B cell (primary cell): ENCODE measurements at regions not wholly inside any gene's neighbourhood (a gene's known extent, or its start where the extent isn't known, plus 50 kb on each side); places are given as distances from the start of the nearest gene placed in this dataset.

Experiments used
- ATAC-seq: fragments of 200-7000 bp; cut with Tn5 transposase; one replicate; pipeline ENCODE4 v1.10.0; 2021; ENCODE audit warnings: low read depth, mild to moderate bottlenecking, moderate number of reproducible peaks, moderate library complexity
- CTCF ChIA-PET: fragments of 350-600 bp; sonication (Branson Sonifier 250); formaldehyde crosslinking; loops from one replicate; lab custom pipeline; 2021; ENCODE audit warnings: antibody characterized with exemption, inconsistent platforms; lab: Charles Lee
- POLR2A ChIA-PET: fragments of 350-600 bp; sonication (Branson Sonifier 250); formaldehyde crosslinking; loops from one replicate; lab custom pipeline; 2021; ENCODE audit warnings: antibody characterized with exemption; lab: Charles Lee
- DNase-seq: peaks from one replicate; pipeline ENCODE4 v3.0.0; 2013
- H2AFZ ChIP-seq: 2 replicates; pipeline ENCODE4 v1.6.1; 2012; ENCODE audit warnings: mild to moderate bottlenecking, low read depth, low read length; ENCODE audit not compliant: insufficient read depth, poor library complexity, severe bottlenecking
- H3K27ac ChIP-seq, 2 donors: 1 replicate in 1 of 2; 2 replicates in 1 of 2; pipeline ENCODE4 v1.5.1; 2012 to 2013; ENCODE audit warnings: low read length in 2 of 2, mild to moderate bottlenecking in 2 of 2, moderate library complexity in 1 of 2
- H3K27me3 ChIP-seq, 4 experiments: fragments of 200-600 bp in 1 of 4; sonication (generic) in 1 of 4; replicated peaks in 1 of 4; 1 replicate in 2 of 4; 2 replicates in 2 of 4; pipeline versions ENCODE4 v1.6.1 to v1.7.0; 2013 to 2016; ENCODE audit warnings: low read length in 3 of 4, mild to moderate bottlenecking in 2 of 4, mixed read lengths in 1 of 4, moderate library complexity in 1 of 4; ENCODE audit not compliant: insufficient read depth in 4 of 4, control insufficient read depth in 3 of 4; ENCODE audit errors: control extremely low read depth in 1 of 4
- H3K36me3 ChIP-seq, 2 experiments: replicated peaks in 1 of 2; 1 replicate in 1 of 2; 2 replicates in 1 of 2; pipeline versions ENCODE4 v1.6.1 to v1.7.1; 2013; ENCODE audit warnings: low read length in 1 of 2; ENCODE audit not compliant: insufficient read depth in 2 of 2, control insufficient read depth in 1 of 2; ENCODE audit errors: control extremely low read depth in 1 of 2, extremely low read depth in 1 of 2
- H3K4me1 ChIP-seq, 2 donors: fragments of 200-600 bp in 1 of 2; sonication (generic) in 1 of 2; 1 replicate in 1 of 2; 2 replicates in 1 of 2; pipeline versions ENCODE4 v1.5.1 to v1.6.1; 2013 to 2017; ENCODE audit warnings: low read length in 2 of 2; ENCODE audit not compliant: control insufficient read depth in 2 of 2, insufficient read depth in 2 of 2
- H3K4me2 ChIP-seq: replicated peaks from 2 replicates; pipeline ENCODE3; 2012; ENCODE audit warnings: mild to moderate bottlenecking, low read depth, low read length; ENCODE audit not compliant: poor library complexity, severe bottlenecking
- H3K4me3 ChIP-seq, 5 experiments: fragments of 200-600 bp in 1 of 5; sonication (generic) in 1 of 5; 1 replicate in 3 of 5; 2 replicates in 2 of 5; pipeline versions ENCODE4 v1.5.1 to v1.7.0; 2011 to 2016; ENCODE audit warnings: low read length in 4 of 5, mild to moderate bottlenecking in 4 of 5, low read depth in 2 of 5, control low read depth in 1 of 5, moderate library complexity in 1 of 5; ENCODE audit not compliant: insufficient read depth in 1 of 5; ENCODE audit errors: control extremely low read depth in 1 of 5, extremely low read depth in 1 of 5
- H3K79me2 ChIP-seq: fragments of 200-600 bp; sonication (generic); one replicate; pipeline ENCODE4 v1.6.0; 2016; ENCODE audit warnings: low read length; ENCODE audit not compliant: control insufficient read depth, insufficient read depth
- H3K9ac ChIP-seq: fragments of 200-600 bp; sonication (generic); 2 replicates; pipeline ENCODE4 v1.6.1; 2017; ENCODE audit warnings: mild to moderate bottlenecking, low read length, moderate library complexity
- H3K9me3 ChIP-seq, 3 donors: one replicate each; pipeline versions ENCODE4 v1.6.1 to v1.7.1; 2013; ENCODE audit warnings: low read length in 2 of 3; ENCODE audit not compliant: control insufficient read depth in 2 of 3, insufficient read depth in 1 of 3; ENCODE audit errors: control extremely low read depth in 1 of 3
- H4K20me1 ChIP-seq: 2 replicates; pipeline ENCODE4 v1.6.0; 2012; ENCODE audit warnings: mild to moderate bottlenecking, low read length; ENCODE audit not compliant: insufficient read depth, control insufficient read depth, poor library complexity, severe bottlenecking
- H3K27ac Mint-ChIP-seq: one replicate; pipeline ENCODE4 v1.8.0; 2021; ENCODE audit warnings: mixed read lengths
- H3K27me3 Mint-ChIP-seq: one replicate; pipeline ENCODE4 v1.8.0; 2021; ENCODE audit warnings: mixed read lengths
- H3K4me1 Mint-ChIP-seq: one replicate; pipeline ENCODE4 v1.8.0; 2021; ENCODE audit warnings: mixed read lengths
- H3K4me3 Mint-ChIP-seq: one replicate; pipeline ENCODE4 v1.8.0; 2021; ENCODE audit warnings: mixed read lengths
- H3K9me3 Mint-ChIP-seq: one replicate; pipeline ENCODE4 v1.8.0; 2022; ENCODE audit warnings: mixed read lengths; ENCODE audit not compliant: insufficient read depth
- EZH2 ChIP-seq: IDR thresholded peaks from 2 replicates; pipeline ENCODE4 v1.6.1; 2012; ENCODE audit warnings: borderline replicate concordance, low read depth, mild to moderate bottlenecking, moderate library complexity, low read length; ENCODE audit not compliant: insufficient read depth, poor library complexity, severe bottlenecking
- WGBS: methylation state at CpG from one replicate; pipeline ENCODE4 v1.1.5; 2013; ENCODE audit warnings: missing lambda C conversion rate; ENCODE audit not compliant: insufficient coverage; 5-methylcytosine and 5-hydroxymethylcytosine counted together
- intact Hi-C: fragments of 100-400 bp; cut with micrococcal nuclease; formaldehyde crosslinking; loops from one replicate; pipeline ENCODE4 v1.10.0; 2022
- TF ChIP-seq, protein P1 (sequence below): fragments of 200-600 bp; IDR thresholded peaks from one replicate; pipeline ENCODE4 v1.8.0; 2022; ENCODE audit warnings: antibody characterized with exemption, mild to moderate bottlenecking

- Mint-ChIP-seq H3K27me3 (no peaks in the 10 kb centered on the region), H3K4me1 (no peaks in the 10 kb centered on the region), H3K9me3 (peaks cover 6% of the 10 kb centered on the region), H3K4me3 (no peak overlapping the region), H3K27ac (no peak overlapping the region)
- Histone ChIP-seq H3K4me1 (no peaks in the 10 kb centered on the region), H3K27me3 (no peaks in the 10 kb centered on the region), H3K9me3 (peaks cover 0 to 3% (median 0%) of the 10 kb centered on the region in 3 donors), H3K36me3 (no peaks in the 10 kb centered on the region), H3K27ac (no peak overlapping the region), H3K4me2 (no peak overlapping the region), H3K79me2 (no peaks in the 10 kb centered on the region), H4K20me1 (no peaks in the 10 kb centered on the region), H3K4me3 (no peak overlapping the region), H3K9ac (no peak overlapping the region), H2AFZ (no peak overlapping the region)
- no peak for DNase-seq
- WGBS = 95% methylated on average over 9 of the region's 11 CpGs
- no peak for ATAC-seq
- intact Hi-C loops = no loop called here
- ChIA-PET CTCF (no interaction called here), POLR2A (no interaction called here)
- no peak for TF ChIP-seq EZH2
- TF ChIP-seq, protein P1, sequence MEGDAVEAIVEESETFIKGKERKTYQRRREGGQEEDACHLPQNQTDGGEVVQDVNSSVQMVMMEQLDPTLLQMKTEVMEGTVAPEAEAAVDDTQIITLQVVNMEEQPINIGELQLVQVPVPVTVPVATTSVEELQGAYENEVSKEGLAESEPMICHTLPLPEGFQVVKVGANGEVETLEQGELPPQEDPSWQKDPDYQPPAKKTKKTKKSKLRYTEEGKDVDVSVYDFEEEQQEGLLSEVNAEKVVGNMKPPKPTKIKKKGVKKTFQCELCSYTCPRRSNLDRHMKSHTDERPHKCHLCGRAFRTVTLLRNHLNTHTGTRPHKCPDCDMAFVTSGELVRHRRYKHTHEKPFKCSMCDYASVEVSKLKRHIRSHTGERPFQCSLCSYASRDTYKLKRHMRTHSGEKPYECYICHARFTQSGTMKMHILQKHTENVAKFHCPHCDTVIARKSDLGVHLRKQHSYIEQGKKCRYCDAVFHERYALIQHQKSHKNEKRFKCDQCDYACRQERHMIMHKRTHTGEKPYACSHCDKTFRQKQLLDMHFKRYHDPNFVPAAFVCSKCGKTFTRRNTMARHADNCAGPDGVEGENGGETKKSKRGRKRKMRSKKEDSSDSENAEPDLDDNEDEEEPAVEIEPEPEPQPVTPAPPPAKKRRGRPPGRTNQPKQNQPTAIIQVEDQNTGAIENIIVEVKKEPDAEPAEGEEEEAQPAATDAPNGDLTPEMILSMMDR = no peak
Observed at GRCh38 chr1:164356511-164356910, 202.5 kb upstream of the PBX1 start.

GRCh38 chr1:164360265-164360664, 198.7 kb upstream of the PBX1 start:
- Histone ChIP-seq H3K4me1 (no peaks in the 10 kb centered on the region), H4K20me1 (no peaks in the 10 kb centered on the region), H3K9ac (no peak overlapping the region), H3K4me2 (no peak overlapping the region), H3K36me3 (no peaks in the 10 kb centered on the region), H3K9me3 (peaks cover 0 to 5% (median 0%) of the 10 kb centered on the region in 3 donors), H2AFZ (no peak overlapping the region), H3K79me2 (no peaks in the 10 kb centered on the region), H3K4me3 (no peak overlapping the region), H3K27ac (no peak overlapping the region), H3K27me3 (no peaks in the 10 kb centered on the region)
- TF ChIP-seq, protein P1 = no peak
- no peak for TF ChIP-seq EZH2
- POLR2A ChIA-PET = no interaction called here
- DNase-seq (no peak), ATAC-seq (no peak)
- no peaks in the 10 kb centered on the region for H3K4me1 Mint-ChIP-seq
- no peaks in the 10 kb centered on the region for H3K27me3 Mint-ChIP-seq
- H3K27ac Mint-ChIP-seq = no peak overlapping the region
- H3K4me3 Mint-ChIP-seq = no peak overlapping the region
- CTCF ChIA-PET = no interaction called here
- intact Hi-C loops = no loop called here
- peaks cover 3% of the 10 kb centered on the region for H3K9me3 Mint-ChIP-seq
- no CpG with 5 or more reads among the region's 1 CpG for WGBS
